MM.1S (cell line): ENCODE measurements at regions not wholly inside any gene's neighbourhood (a gene's known extent, or its start where the extent isn't known, plus 50 kb on each side); places are given as distances from the start of the nearest gene placed in this dataset.

ENCODE experiments used
- DNase-seq: peaks from one replicate; pipeline ENCODE4 v3.0.0-alpha.2; 2015
- H2AFZ ChIP-seq: fragments of 300-600 bp; sonication (generic); 2 replicates; pipeline ENCODE4 v1.6.0; 2016; ENCODE audit warnings: antibody characterized with exemption, low read length
- H3F3A ChIP-seq: fragments of 300-600 bp; sonication (generic); 2 replicates; pipeline ENCODE4 v1.6.1; 2016; ENCODE audit warnings: mild to moderate bottlenecking, antibody characterized with exemption, low read length, moderate library complexity, mixed read lengths; ENCODE audit not compliant: insufficient read depth
- H3K27ac ChIP-seq: fragments of 300-600 bp; sonication (generic); 2 replicates; pipeline ENCODE4 v1.5.1; 2016; ENCODE audit warnings: mild to moderate bottlenecking, low read length
- H3K27me3 ChIP-seq: fragments of 300-600 bp; sonication (generic); replicated peaks from 2 replicates; pipeline ENCODE4 v1.6.0; 2016; ENCODE audit warnings: low read length; ENCODE audit not compliant: insufficient read depth
- H3K36me3 ChIP-seq: fragments of 300-600 bp; sonication (generic); replicated peaks from 2 replicates; pipeline ENCODE4 v1.6.1; 2016; ENCODE audit warnings: mild to moderate bottlenecking, low read length, mixed read lengths; ENCODE audit not compliant: insufficient read depth
- H3K4me1 ChIP-seq: fragments of 300-600 bp; sonication (generic); 2 replicates; pipeline ENCODE4 v1.6.1; 2016; ENCODE audit warnings: low read length, mixed read lengths
- H3K4me2 ChIP-seq: fragments of 300-600 bp; sonication (generic); 2 replicates; pipeline ENCODE4 v1.6.0; 2016; ENCODE audit warnings: low read depth, low read length
- H3K4me3 ChIP-seq: fragments of 300-600 bp; sonication (generic); 2 replicates; pipeline ENCODE4 v1.5.1; 2016; ENCODE audit warnings: low read length, mixed read lengths
- H3K79me2 ChIP-seq: fragments of 300-600 bp; sonication (generic); 2 replicates; pipeline ENCODE4 v1.6.1; 2016; ENCODE audit warnings: mixed run types, low read length, mixed read lengths
- H3K9ac ChIP-seq: fragments of 300-600 bp; sonication (generic); 2 replicates; pipeline ENCODE4 v1.6.1; 2016; ENCODE audit warnings: low read length, mixed read lengths
- H3K9me2 ChIP-seq: fragments of 300-600 bp; sonication (generic); replicated peaks from 2 replicates; pipeline ENCODE4 v1.6.1; 2016; ENCODE audit warnings: mild to moderate bottlenecking, low read length, mixed read lengths; ENCODE audit not compliant: insufficient read depth
- H3K9me3 ChIP-seq: fragments of 300-600 bp; sonication (generic); replicated peaks from 2 replicates; pipeline ENCODE4 v1.6.1; 2016; ENCODE audit warnings: mild to moderate bottlenecking, low read length, mixed read lengths; ENCODE audit not compliant: insufficient read depth
- H4K20me1 ChIP-seq: fragments of 300-600 bp; sonication (generic); 2 replicates; pipeline ENCODE4 v1.6.1; 2016; ENCODE audit warnings: mild to moderate bottlenecking, low read length, moderate library complexity, mixed read lengths; ENCODE audit not compliant: insufficient read depth
- CTCF ChIP-seq: fragments of 300-600 bp; sonication (generic); IDR thresholded peaks from 2 replicates; pipeline ENCODE4 v1.5.1; 2016; ENCODE audit warnings: antibody characterized with exemption, low read length, mixed read lengths
- EZH2 ChIP-seq: fragments of 300-600 bp; sonication (generic); optimal IDR thresholded peaks from 2 replicates; pipeline ENCODE3; 2017; ENCODE audit warnings: low read depth, mild to moderate bottlenecking, antibody characterized with exemption, low read length, mixed read lengths
- EZH2phosphoT487 ChIP-seq: fragments of 300-600 bp; sonication (generic); IDR thresholded peaks from 2 replicates; pipeline ENCODE4 v1.6.1; 2018; ENCODE audit warnings: antibody characterized with exemption, low read length

- Histone ChIP-seq H4K20me1 (no peaks in the 10 kb centered on the region), H3K9me2 (no peaks in the 10 kb centered on the region), H2AFZ (no peak overlapping the region), H3K27ac (no peak overlapping the region), H3K36me3 (no peaks in the 10 kb centered on the region), H3K9ac (no peak overlapping the region), H3K27me3 (no peaks in the 10 kb centered on the region), H3K4me1 (peaks cover 17% of the 10 kb centered on the region), H3K9me3 (no peaks in the 10 kb centered on the region), H3K4me2 (no peak overlapping the region), H3K4me3 (no peak overlapping the region), H3K79me2 (no peaks in the 10 kb centered on the region), H3F3A (peaks cover 9% of the 10 kb centered on the region; the same call in 1 of the 2 replicates)
- TF ChIP-seq CTCF (peak; percentile 14), EZH2 (no peak)
- DNase-seq, result peak; percentile 66
Observed at GRCh38 chr16:72657791-72658190, 390.1 kb downstream of the ZFHX3 start.

GRCh38 chr16:72657164-72657563, 390.8 kb downstream of the ZFHX3 start:
- Histone ChIP-seq H3K79me2 (no peaks in the 10 kb centered on the region), H2AFZ (no peak overlapping the region), H3K27ac (no peak overlapping the region), H3F3A (peaks cover 9% of the 10 kb centered on the region; the same call in 1 of the 2 replicates), H3K9me2 (no peaks in the 10 kb centered on the region), H3K9ac (no peak overlapping the region), H3K4me2 (no peak overlapping the region), H3K27me3 (no peaks in the 10 kb centered on the region), H4K20me1 (no peaks in the 10 kb centered on the region), H3K4me3 (no peak overlapping the region), H3K36me3 (no peaks in the 10 kb centered on the region), H3K9me3 (no peaks in the 10 kb centered on the region), H3K4me1 (peaks cover 17% of the 10 kb centered on the region)
- TF ChIP-seq CTCF, result no peak
- TF ChIP-seq EZH2, result no peak
- no peak for TF ChIP-seq EZH2phosphoT487
- DNase-seq, result no peak

- Histone ChIP-seq H3K27ac (no peak overlapping the region), H3K4me3 (no peak overlapping the region), H3K9me3 (no peaks in the 10 kb centered on the region), H2AFZ (no peak overlapping the region), H3K36me3 (no peaks in the 10 kb centered on the region), H3K9ac (no peak overlapping the region), H4K20me1 (no peaks in the 10 kb centered on the region), H3K4me2 (no peak overlapping the region), H3F3A (peaks cover 9% of the 10 kb centered on the region; the same call in 1 of the 2 replicates), H3K9me2 (no peaks in the 10 kb centered on the region), H3K79me2 (no peaks in the 10 kb centered on the region), H3K27me3 (no peaks in the 10 kb centered on the region), H3K4me1 (peaks cover 20% of the 10 kb centered on the region)
- no peak for TF ChIP-seq EZH2
- DNase-seq, result no peak
Observed at GRCh38 chr16:72654535-72654934, 393.4 kb downstream of the ZFHX3 start.

- no peaks in the 10 kb centered on the region for H3K27me3 ChIP-seq
- H2AFZ ChIP-seq, result no peak overlapping the region
- no peaks in the 10 kb centered on the region for H4K20me1 ChIP-seq
- H3K79me2 ChIP-seq, result no peaks in the 10 kb centered on the region
- 0 out of 2 replicates have a peak overlapping the region, but pooled peaks have one; percentile 15 for H3K4me2 ChIP-seq
- H3K9me3 ChIP-seq, result no peaks in the 10 kb centered on the region
- no peaks in the 10 kb centered on the region for H3F3A ChIP-seq
- no peak overlapping the region for H3K9ac ChIP-seq
- H3K4me1 ChIP-seq, result peaks cover 7% of the 10 kb centered on the region; the same call in 1 of the 2 replicates
- no peaks in the 10 kb centered on the region for H3K36me3 ChIP-seq
- no peak overlapping the region for H3K27ac ChIP-seq
- peak; percentile 22 for DNase-seq
- no peak overlapping the region for H3K4me3 ChIP-seq
- TF ChIP-seq CTCF, result no peak
- no peak for TF ChIP-seq EZH2
- TF ChIP-seq EZH2phosphoT487, result no peak
- no peaks in the 10 kb centered on the region for H3K9me2 ChIP-seq
Observed at GRCh38 chr16:72649254-72649944, 398.5 kb downstream of the ZFHX3 start.
